Hepatic stellate cell (primary cell): ENCODE measurements at regions not wholly inside any gene's neighbourhood (a gene's known extent, or its start where the extent isn't known, plus 50 kb on each side); places are given as distances from the start of the nearest gene placed in this dataset.

ENCODE experiments used
- DNase-seq: peaks from one replicate; pipeline ENCODE4 v3.0.0; 2011; ENCODE audit warnings: low spot score

DNA sequence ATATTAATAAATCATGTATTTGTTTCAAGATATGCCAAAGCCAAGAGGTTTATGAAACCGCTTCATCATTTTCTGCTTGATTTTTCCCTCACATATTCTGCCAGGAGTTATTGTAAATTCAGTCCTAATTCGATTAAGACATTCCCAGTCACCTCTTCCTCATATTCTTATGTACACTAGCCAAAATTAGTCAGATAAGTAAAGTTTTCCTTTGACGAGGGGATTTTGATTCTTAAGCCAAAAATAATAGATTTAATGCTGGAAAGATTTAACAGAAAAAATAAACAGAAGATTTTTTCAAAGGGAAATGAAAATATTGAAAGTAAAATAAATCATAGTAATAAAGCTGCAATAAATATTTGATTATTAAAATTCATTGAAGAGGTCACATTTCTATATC, 51.0 kb upstream of the VEGFC start:
- DNase-seq = no peak

DNA sequence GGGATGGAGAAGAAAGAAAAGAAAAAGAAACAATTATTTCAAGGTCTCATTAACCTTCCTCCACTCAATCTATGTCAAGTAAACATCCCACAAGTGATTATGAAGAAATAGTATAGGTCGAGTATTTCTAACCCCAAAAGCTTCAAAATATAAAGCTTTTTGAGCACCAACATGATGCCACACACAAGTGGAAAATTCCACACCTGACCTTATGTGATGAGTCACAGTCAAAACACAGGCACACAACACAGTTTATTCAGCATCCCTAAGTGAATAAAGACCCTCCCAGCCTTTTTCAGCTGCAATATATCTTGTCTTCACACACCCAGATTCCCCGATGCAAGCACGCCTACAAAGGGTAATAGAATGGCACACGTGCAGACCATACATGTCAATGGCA, 51.7 kb upstream of the VEGFC start:
- no peak for DNase-seq

DNA sequence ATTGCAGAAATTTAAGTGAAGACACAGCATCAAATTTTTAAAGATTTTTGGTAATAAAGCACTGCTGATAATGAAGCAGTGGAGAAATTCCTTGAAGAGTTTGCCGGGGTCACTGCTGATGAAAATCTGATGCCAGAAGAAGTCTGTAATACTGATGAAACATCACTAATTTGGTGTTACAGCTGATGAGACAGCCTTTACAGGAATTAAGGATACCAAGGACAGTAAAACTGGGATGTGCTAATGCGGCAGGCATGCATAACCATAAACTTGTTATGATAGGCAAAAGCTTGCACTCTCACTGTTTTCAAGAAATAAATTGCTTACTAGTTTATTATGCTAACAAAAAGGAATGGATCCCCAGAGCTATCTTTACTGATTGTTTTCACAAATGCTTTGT, 52.9 kb upstream of the VEGFC start:
- no peak for DNase-seq

DNA sequence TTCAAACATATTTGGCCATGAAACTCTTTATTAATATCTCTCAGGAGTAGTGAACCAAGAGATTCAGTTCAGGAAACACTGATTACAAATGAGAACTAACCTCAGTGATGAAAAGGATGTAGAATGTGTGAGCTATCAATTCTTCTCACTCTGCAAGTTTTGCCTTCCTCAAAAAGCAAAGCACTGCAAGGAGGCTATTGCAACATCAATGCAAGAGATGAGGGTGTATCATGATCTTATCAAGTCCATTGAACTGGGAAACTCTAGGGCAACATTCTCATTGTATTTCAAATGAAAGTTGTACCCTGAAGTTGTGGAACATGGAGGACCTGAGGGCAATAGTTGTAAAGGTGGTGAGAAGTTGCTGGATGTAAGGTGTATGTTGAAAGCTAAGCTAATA, 56.4 kb upstream of the VEGFC start:
- no peak for DNase-seq

DNA sequence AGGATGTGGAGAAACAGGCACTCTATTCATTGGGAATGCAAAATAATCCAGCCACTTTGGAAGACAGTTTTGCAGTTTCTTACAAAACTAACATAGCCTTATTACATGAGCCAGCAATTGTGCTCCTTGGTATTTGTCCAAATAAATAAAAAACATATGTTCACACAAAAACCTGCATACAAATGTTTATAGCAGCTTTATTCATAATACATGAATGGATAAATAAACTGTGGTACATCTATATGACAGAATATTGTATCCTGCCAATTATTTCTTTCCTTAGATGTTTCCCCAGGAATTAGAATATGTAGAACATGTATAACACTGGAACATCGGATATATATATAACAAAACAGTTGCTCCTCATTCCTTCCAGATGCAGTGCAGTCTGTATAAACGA, 57.7 kb upstream of the VEGFC start:
- no peak for DNase-seq

DNA sequence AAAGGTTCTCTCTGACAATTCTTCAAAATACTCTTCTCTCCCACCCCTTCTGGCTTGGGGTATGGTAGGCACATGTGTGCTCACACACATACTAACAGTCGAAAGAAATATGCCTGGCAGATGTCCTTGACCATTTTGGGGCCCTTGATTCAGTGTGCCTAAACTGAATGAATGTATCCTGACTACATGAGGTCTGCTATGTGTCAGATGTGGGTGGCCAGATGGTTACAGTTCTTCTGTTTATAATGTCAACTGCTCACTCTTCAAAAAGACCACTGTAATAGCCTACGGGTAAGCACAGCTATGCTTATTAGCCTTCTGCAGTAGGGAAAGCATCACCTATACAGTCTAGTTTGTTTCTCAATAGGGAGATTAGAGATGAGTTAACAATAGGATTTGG, 63.7 kb upstream of the VEGFC start:
- DNase-seq = no peak

DNA sequence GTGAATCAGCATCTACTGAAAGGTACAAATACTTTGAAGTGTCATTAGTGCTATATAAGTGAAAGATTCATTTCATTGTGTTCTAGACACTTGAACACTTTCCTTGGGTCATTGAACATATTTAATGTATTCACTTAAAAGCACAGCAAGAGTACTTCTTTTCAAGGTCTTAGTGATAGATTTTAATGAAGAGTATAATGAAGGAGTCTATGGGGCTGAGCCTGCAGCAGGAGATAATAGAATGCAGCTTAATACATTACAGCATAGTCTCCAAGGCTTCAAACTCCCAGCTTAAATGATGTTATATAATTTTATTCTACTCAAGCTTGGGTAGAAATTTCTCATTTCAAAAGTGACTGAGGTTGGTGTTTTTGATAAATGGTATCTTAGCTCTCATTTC, 66.1 kb upstream of the VEGFC start:
- DNase-seq = no peak

DNA sequence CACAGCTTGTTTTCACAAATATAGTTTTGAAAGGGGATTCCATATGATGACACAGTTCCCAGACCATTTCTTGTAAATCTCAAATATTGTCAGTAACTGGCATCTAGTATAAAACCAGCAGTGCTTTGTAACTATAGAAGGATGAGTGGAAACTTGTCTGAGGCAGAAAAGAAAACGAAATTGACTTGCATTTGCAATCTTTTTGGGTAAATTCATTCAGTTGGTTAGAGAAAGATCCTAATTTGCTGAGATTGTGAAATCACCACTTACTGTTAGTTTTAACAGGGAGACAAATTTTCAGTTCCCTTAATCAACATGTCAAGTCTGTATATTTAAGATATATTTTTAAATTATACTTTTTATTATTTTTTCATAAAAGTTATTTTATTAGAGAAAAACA, 71.5 kb upstream of the VEGFC start:
- DNase-seq = no peak

DNA sequence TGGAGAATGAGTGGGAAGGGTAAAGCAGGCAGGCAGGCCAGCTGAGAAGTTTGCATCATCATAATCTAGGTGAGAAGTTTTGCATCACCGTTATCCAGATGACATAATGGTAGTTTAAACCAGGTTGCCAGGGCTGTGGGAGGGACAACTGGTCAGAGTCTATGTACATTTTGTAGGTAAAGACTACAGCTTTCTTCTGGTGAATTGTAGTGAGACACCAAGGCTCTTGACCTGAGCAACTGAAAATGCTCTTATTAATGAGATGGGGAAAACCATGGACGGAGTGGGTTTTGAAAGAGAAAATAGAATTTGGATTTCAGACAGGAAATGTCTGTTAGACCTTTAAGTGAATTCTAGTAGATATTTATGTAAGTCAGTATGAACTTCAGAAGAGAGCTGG, 76.0 kb upstream of the VEGFC start:
- no peak for DNase-seq

DNA sequence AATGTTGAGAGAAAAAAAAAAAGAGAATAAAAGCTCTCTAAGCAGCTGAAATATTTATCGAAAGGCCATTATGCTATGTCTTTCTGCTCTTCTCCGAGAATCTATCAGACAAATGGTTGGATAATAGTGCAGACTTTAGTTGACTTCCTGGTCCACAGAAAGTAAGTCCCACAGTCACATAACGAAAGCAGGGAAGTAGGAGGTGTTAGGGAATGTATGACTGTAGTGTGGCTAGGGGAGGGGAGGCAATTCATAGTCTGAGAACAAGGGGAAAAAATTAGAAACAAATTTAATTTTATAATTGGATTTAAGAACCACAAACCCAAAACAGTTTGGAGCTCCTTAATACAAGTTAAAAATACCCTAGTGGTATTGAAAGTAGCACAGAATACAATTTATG, 79.7 kb upstream of the VEGFC start:
- DNase-seq = no peak

DNA sequence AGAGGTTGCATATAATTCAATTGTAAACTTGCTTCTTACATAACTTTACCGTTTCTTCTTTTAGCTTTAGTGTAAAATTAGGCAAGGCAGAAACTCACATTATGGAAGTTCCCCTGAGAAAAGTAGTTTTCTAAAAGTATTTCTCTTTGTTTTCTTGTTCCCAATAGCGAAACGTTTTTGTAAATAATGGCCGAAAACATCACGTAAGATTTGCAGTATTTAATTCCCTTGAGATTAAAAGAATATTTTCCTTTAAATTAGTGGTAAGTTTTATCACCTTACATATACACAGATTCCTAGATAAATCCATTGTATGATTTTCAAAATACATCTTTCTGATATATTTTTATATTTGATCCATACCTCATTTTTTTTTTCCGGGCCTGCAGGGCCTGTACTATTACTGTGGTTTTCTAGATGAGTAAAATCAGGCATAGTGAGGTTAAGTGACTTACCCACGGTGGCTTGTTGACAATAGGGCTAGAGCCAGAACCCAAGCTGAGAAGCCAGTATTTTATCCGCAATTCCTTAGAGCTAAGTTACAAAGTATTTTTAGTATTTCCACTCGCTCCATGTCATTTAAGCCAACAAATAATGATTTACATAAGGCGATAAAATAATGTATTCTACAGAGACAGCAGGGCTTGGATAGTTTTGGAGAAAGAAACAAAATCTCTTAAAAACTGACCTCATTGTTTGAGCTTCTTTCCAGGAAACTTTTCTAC, 82.2 kb upstream of the VEGFC start:
- DNase-seq = no peak

DNA sequence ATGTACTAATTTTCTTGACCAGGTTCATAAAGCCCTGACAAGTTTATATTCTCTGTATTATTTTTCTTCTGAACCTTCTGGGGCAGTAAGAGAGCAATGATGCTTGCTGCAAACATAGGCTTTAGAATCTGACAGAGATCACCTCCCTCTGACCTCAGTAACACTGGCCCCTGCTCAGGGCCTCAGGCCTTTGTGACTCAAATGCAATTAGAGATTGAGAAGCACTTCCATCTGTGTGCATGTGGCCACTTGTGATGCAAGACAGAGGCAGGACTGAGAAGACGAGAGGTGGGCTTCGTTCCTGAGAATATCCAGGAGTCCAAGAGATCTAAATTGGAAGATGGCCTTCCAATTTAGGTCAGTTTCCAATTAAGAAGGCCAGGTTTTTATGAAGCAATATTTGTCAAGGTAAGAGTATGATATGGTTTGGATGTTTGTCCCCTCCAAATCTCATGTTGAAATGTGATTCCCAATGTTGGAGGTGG, 82.8 kb upstream of the VEGFC start:
- no peak for DNase-seq

DNA sequence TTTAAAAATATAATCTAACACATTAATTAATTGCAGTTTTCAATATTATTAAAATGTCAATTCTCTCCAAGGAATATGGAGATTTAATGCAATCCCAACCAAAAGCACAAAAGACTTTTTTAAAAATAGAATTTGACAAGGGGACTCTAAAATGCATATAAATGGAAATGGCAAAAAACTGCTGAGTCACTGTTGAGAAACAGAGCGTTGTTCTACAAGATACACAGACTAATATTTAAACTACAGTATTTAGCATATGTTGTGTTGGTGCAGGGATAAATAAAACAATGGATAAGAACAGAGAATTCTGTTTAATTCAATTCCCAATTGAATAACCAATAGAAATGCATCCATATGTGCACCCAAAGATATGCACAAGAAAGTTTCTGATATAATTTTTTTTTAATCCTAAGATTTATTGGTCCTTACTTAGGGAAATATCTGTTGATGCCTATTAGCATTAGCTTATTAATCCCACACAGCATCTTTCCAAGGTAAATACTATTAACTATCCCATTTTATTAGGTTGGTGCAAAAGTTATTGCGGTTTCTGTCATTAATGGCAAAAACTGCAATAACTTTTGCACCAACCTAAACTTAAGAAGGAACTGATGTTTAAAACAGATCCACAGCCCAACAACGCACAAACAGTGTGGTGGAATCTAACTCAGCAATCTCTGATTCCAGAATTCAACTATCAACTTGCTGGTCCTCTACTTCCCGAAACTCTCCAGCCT, 86.8 kb upstream of the VEGFC start:
- DNase-seq = no peak

DNA sequence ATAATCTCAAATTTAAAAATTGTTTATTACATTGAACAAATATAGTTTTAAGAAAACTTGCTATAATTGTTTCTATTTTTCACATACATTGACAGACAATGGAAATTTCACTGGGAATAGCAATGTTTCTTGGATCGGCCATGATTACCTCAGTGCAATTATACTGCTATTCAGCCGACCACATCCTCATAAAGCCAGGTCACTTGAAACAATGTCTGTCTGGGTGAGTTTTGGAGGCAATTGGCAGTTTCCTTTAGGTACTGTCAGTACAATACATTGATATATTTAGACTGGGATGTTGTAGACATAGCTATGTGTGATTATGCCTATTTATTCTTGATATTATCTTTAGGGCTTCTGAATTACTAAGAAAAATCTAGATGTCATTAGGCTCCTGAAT, 89.5 kb upstream of the VEGFC start:
- no peak for DNase-seq

DNA sequence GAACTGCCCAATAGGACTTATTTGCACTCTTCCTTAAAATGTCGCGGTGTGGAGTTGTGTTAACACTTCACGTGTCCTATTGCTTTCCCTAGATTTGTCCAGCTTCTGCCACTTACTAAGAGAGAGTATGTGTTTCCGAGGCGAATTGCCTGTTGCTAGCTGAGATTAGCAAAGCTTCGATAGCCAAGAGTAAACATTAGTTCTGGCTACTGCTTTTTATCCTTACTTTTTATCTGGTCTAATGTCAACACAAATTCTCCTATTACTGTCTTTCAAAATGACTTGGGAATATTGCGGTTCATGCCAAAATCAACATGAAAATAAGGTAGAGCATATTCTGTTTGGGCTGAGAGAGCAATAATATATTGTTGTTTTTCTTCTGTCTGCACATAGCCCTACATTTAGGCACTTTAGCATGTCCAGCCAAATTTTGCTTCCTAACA, 90.4 kb upstream of the VEGFC start:
- DNase-seq = no peak

DNA sequence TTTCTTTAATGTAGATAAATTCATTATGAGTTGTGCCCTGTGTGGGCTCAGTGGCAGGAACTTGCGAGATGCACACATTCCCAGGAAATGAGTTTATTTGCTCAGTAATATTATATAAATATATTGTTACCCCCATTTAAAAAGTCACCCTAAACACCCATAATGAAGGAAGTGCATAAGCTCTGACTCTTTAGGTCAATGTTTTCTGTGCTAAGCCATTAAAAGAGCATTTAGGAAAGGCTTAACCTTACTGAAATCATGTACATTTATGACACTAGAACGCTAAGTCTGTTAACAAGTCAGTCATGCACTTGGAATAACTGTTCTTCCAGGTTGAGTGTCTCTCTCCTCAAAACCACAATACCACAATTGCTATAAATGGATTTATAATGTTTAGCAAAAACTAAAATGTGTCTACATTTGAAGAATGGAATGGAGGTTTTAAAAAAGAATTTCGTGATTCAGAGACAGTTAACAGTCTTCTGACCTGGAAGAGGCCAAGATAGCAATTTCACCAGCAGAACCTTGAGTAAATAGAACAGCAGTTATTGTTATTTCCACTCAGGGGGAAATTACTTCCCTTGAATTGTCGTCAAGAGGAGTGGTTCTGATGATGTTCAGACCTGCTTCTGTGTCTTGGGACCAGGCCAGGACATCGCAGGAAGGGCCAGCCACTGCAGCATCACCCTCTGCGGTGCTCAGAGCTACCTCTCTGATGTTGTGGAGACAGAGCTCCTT, 91.1 kb upstream of the VEGFC start:
- peak; percentile 8 for DNase-seq

DNA sequence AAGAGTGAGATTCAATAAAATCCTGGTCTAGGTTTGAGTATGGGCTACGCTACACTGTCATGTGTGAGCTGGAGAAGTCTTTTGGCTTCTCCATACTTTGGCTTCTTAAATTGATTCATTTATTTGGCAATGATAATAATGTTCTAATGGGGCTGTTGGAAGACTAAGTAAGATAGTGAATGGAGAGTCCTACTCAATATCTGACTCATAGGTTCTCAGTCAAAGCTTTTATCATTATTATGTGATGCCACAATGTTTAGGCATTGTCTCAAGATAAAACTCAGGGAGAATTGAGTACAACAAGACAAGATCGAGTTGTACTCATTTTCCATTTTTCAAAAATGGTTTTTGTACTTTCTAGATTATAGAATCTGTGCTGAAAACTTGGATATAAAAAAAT, 92.5 kb upstream of the VEGFC start:
- DNase-seq = no peak

DNA sequence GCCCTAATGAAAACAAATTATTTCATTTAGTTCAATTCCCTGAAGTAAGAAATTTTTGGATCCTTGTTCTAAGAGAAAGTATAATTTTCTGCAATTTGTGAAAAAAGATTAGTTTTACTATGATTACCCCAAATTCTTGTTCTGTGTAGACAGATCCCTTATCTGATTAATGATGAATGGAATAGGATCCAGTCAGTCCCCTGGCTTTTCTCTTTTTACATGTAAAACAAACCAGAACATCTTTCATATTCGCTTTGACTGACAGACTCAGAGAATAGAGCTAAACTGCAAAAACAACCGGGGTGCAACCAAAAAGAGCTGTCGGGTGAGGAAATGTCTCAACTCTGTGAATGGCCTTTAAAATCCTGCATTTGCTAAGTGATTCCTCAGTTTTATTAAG, 93.4 kb upstream of the VEGFC start:
- DNase-seq = no peak

DNA sequence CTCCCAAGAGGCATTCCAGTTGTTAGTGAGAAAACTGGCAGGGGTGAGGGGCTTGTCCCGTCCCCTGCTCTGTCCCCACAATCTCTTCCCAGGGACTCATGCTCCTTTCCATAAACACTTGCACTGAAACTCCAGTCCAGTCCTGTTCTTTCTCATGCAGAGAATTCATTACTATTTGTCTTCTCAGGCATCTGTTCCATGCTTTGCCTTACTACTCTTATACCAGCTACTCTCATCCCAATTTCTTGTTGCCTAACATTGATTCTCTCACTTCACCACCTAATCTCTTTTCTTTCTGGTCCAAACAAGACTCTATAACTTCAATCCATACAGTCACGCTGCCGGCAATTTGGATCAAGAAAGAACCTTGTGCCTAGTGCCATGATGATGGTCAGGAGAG, 97.1 kb upstream of the VEGFC start:
- DNase-seq = no peak

DNA sequence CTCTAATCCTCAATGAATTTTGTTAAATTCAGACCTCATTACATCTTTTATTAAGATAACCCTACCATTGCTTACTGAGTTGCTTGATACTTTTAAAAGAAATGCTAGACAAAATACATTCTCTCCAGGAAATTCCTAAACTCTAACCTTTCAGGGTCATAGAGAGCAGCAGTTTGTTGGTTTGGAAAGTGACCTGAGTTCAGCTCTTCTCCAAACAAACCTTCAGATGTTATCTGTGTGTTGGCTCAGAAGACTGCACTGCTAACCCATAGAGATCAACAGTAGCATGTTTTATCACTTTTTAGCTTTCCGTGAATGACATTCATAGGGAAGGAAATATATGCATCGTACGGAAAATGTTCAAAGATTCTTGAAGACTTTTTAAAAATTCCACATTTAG, 101.8 kb upstream of the VEGFC start:
- DNase-seq = no peak

DNA sequence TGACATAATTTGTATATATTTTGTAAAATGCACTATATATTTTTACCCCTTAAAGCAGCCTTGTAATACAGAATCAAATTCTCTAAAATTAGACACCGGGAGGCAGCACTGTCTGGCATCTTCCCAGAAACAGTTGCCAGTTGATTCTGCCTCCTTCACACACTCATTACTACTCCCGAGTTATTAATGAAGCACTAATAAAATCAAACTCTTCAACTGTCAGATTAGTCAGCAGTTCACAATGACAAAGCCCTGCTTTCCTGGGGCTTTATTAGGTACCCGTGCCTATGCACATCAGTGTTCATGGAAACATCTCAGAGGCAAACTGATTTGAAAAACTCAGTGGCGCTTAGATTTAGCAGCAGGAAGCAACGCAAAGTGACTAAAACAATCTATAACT, 103.5 kb upstream of the VEGFC start:
- no peak for DNase-seq

DNA sequence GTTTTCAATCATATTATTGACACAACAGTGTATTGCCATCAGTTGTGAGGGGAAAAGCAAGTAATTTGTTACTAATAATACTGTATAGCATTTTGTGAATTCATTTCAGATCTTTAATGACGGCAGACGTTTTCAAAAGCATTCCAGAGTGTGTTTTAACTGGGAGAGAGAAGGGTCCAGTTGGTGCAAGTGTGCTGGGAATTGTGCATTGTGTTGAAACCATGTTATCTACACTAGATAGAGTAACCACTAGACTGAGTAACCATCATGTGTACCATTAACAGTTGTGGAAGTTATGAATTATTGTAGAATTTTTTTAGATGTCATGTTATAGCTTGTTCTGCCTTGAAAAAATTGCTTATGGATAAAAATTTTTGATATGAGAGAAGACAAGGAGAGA, 104.5 kb upstream of the VEGFC start:
- DNase-seq = no peak

DNA sequence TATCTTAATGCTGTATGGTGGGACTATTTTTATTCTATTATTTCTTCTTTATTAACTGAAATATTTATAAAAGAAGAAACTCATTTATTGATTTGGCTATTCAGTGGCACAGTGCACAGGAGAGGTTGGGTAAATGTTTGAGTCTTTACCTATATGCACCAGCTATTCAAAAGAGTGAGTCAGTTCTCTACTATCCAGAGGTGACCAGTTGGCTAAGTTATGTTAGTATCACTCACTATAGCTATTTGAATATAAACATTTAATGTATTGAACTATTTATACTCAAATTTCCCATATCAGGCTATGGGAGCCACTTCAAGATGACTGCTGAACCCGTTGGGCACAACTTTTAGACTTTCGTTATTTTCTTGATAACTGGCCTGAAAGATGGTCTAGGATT, 106.1 kb upstream of the VEGFC start:
- DNase-seq = no peak
